ENCODE measurements at regions not wholly inside any gene's neighbourhood (a gene's known extent, or its start where the extent isn't known, plus 50 kb on each side); places are given as distances from the start of the nearest gene placed in this dataset.
"Not testable (repeated sequence)": the region's sequence is repeated elsewhere in the genome, so short reads cannot be mapped to it uniquely, and the experiment has no call there.

DNA sequence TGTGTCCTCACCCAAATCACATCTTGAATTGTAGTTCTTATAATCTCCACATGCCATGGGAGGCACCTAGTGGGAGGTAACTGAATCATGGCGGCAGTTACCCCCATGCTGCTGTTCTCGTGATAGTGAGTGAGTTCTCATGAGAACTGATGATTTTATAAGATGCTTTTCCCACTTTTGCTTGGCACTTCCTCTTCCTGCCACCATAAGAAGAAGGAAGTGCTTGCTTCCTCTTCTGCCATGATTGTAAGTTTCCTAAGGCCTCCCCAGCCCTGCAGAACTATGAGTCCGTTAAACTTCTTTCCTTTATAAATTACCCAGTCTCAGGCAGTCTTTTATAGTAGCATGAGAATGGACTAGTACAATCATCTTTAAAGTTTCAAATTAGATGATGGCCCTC lies 902.4 kb upstream of the PIK3C3 start:
- no peak for TF ChIP-seq EGR1 (IDR thresholded peaks at IDR 0.05; ENCODE audit: low read depth in 2 of 2)
- TF ChIP-seq NR2F2 (IDR thresholded peaks at IDR 0.05), result no peak
- TF ChIP-seq, protein P1, sequence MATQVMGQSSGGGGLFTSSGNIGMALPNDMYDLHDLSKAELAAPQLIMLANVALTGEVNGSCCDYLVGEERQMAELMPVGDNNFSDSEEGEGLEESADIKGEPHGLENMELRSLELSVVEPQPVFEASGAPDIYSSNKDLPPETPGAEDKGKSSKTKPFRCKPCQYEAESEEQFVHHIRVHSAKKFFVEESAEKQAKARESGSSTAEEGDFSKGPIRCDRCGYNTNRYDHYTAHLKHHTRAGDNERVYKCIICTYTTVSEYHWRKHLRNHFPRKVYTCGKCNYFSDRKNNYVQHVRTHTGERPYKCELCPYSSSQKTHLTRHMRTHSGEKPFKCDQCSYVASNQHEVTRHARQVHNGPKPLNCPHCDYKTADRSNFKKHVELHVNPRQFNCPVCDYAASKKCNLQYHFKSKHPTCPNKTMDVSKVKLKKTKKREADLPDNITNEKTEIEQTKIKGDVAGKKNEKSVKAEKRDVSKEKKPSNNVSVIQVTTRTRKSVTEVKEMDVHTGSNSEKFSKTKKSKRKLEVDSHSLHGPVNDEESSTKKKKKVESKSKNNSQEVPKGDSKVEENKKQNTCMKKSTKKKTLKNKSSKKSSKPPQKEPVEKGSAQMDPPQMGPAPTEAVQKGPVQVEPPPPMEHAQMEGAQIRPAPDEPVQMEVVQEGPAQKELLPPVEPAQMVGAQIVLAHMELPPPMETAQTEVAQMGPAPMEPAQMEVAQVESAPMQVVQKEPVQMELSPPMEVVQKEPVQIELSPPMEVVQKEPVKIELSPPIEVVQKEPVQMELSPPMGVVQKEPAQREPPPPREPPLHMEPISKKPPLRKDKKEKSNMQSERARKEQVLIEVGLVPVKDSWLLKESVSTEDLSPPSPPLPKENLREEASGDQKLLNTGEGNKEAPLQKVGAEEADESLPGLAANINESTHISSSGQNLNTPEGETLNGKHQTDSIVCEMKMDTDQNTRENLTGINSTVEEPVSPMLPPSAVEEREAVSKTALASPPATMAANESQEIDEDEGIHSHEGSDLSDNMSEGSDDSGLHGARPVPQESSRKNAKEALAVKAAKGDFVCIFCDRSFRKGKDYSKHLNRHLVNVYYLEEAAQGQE (IDR thresholded peaks at IDR 0.05), result no peak
- no peak for TF ChIP-seq FOXA1 (IDR thresholded peaks at IDR 0.05)
- no peak for TF ChIP-seq YY1 (IDR thresholded peaks at IDR 0.05)
- no peak for TF ChIP-seq RAD21 (IDR thresholded peaks at IDR 0.05)
- TF ChIP-seq RXRA (IDR thresholded peaks at IDR 0.05), result no peak
- no peak for TF ChIP-seq TAF1 (conservative IDR thresholded peaks at IDR 0.05)
- TF ChIP-seq GABPA (IDR thresholded peaks at IDR 0.05 in 1 of 2, conservative IDR thresholded peaks at IDR 0.05 in 1 of 2), result no peak
- TF ChIP-seq, protein P2, sequence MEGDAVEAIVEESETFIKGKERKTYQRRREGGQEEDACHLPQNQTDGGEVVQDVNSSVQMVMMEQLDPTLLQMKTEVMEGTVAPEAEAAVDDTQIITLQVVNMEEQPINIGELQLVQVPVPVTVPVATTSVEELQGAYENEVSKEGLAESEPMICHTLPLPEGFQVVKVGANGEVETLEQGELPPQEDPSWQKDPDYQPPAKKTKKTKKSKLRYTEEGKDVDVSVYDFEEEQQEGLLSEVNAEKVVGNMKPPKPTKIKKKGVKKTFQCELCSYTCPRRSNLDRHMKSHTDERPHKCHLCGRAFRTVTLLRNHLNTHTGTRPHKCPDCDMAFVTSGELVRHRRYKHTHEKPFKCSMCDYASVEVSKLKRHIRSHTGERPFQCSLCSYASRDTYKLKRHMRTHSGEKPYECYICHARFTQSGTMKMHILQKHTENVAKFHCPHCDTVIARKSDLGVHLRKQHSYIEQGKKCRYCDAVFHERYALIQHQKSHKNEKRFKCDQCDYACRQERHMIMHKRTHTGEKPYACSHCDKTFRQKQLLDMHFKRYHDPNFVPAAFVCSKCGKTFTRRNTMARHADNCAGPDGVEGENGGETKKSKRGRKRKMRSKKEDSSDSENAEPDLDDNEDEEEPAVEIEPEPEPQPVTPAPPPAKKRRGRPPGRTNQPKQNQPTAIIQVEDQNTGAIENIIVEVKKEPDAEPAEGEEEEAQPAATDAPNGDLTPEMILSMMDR (IDR thresholded peaks at IDR 0.05; ENCODE audit: low read depth, low read length, missing input control), result no peak
- no peak for TF ChIP-seq JUND (IDR thresholded peaks at IDR 0.05)
- TF ChIP-seq, protein P3, sequence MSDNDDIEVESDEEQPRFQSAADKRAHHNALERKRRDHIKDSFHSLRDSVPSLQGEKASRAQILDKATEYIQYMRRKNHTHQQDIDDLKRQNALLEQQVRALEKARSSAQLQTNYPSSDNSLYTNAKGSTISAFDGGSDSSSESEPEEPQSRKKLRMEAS (IDR thresholded peaks at IDR 0.05), result no peak
- no peak for TF ChIP-seq FOXA2 (IDR thresholded peaks at IDR 0.05)
- Histone ChIP-seq H3K9me3 (ENCODE audit: control insufficient read depth in 4 of 4, low read length in 3 of 4) (no peaks in the 10 kb centered on the region), H3K27ac (ENCODE audit: low read depth in 1 of 2, low read length in 2 of 2) (no peak overlapping the region), H3K27me3 (ENCODE audit: control insufficient read depth in 4 of 4, insufficient read depth in 4 of 4, low read length in 3 of 4) (no peaks in the 10 kb centered on the region), H3K4me3 (ENCODE audit: low read depth in 1 of 3, low read length in 3 of 3) (no peak overlapping the region), H3K9ac (ENCODE audit: low read depth in 1 of 2, low read length in 2 of 2) (no peak overlapping the region), H3K36me3 (ENCODE audit: control insufficient read depth in 4 of 4, insufficient read depth in 3 of 4, low read depth in 1 of 4, low read length in 3 of 4) (no peaks in the 10 kb centered on the region), H3K4me1 (ENCODE audit: control insufficient read depth in 4 of 4, insufficient read depth in 4 of 4, low read length in 3 of 4) (no peaks in the 10 kb centered on the region)
- WGBS, result 86% methylated on average over 3 of the region's 3 CpGs
- no peak for DNase-seq (ENCODE audit: low spot score)

DNA sequence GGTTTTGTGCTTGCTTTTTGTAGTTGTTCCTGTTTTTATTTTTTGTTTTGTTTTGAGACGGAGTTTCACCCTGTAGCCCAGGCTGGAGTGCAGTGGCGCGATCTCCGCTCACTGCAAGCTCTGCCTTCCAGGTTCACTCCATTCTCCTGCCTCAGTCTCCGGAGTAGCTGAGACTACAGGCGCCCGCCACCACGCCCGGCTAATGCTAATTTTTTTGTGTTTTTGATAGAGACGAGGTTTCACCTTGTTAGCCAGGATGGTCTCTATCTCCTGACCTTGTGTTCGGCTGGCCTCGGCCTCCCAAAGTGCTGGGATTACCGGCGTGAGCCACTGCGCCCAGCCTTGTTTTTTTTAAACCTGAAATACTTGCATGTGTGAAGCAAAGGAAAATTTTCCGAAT lies 908.8 kb upstream of the PIK3C3 start:
- not testable (repeated sequence) for H3K4me3 ChIP-seq (ENCODE audit: low read depth in 1 of 3, low read length in 3 of 3); H3K4me1 ChIP-seq (ENCODE audit: control insufficient read depth in 4 of 4, insufficient read depth in 4 of 4, low read length in 3 of 4); H3K9me3 ChIP-seq (ENCODE audit: control insufficient read depth in 4 of 4, low read length in 3 of 4); H3K36me3 ChIP-seq (ENCODE audit: control insufficient read depth in 4 of 4, insufficient read depth in 3 of 4, low read depth in 1 of 4, low read length in 3 of 4); H3K27me3 ChIP-seq (ENCODE audit: control insufficient read depth in 4 of 4, insufficient read depth in 4 of 4, low read length in 3 of 4); H3K27ac ChIP-seq (ENCODE audit: low read depth in 1 of 2, low read length in 2 of 2); DNase-seq (ENCODE audit: low spot score); H3K9ac ChIP-seq (ENCODE audit: low read depth in 1 of 2, low read length in 2 of 2)
- 91% methylated on average over 16 of the region's 16 CpGs for WGBS

DNA sequence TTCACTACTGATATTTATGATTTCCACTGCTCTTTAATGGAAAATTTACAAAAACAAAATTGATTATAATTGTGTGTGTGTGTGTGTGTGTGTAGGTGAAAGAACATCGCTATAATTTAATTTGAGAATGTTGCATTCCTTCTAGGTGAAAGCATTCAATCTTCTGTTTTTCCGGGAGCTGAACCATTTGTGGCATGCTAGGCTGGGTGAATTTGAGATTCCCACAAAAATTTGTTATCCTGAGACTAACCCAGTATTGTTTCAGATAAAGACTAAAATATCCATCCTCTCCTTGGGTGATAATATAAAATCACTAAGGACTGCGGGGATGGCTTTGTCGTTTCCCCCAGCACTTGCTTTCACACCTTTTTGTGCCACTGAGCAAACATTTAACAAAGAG lies 911.2 kb upstream of the PIK3C3 start:
- H3K9me3 ChIP-seq (ENCODE audit: control insufficient read depth in 4 of 4, low read length in 3 of 4), result no peaks in the 10 kb centered on the region
- no peaks in the 10 kb centered on the region for H3K4me1 ChIP-seq (ENCODE audit: control insufficient read depth in 4 of 4, insufficient read depth in 4 of 4, low read length in 3 of 4)
- no peak for DNase-seq (ENCODE audit: low spot score)
- no peak overlapping the region for H3K4me3 ChIP-seq (ENCODE audit: low read depth in 1 of 3, low read length in 3 of 3)
- no peak overlapping the region for H3K9ac ChIP-seq (ENCODE audit: low read depth in 1 of 2, low read length in 2 of 2)
- TF ChIP-seq RXRA (IDR thresholded peaks at IDR 0.05), result no peak
- no peaks in the 10 kb centered on the region for H3K36me3 ChIP-seq (ENCODE audit: control insufficient read depth in 4 of 4, insufficient read depth in 3 of 4, low read depth in 1 of 4, low read length in 3 of 4)
- WGBS, result 65% methylated on average over 4 of the region's 4 CpGs
- no peaks in the 10 kb centered on the region for H3K27me3 ChIP-seq (ENCODE audit: control insufficient read depth in 4 of 4, insufficient read depth in 4 of 4, low read length in 3 of 4)
- H3K27ac ChIP-seq (ENCODE audit: low read depth in 1 of 2, low read length in 2 of 2), result no peak overlapping the region

Data from liver (tissue), 8 donors.